WTC11 (cell line): ENCODE measurements at regions not wholly inside any gene's neighbourhood (a gene's known extent, or its start where the extent isn't known, plus 50 kb on each side); places are given as distances from the start of the nearest gene placed in this dataset.

Experiments
- ATAC-seq: fragments of 200-7000 bp; cut with Tn5 transposase; 2 replicates; pipeline ENCODE4 v1.10.0; 2021; ENCODE audit warnings: mild to moderate bottlenecking, moderate library complexity
- CTCF ChIA-PET: fragments of 300-600 bp; sonication (Branson Sonifier 250); formaldehyde crosslinking; loops from one replicate; lab custom pipeline; 2021; ENCODE audit warnings: antibody characterized with exemption; lab: Charles Lee
- POLR2A ChIA-PET: fragments of 350-600 bp; sonication (Branson Sonifier 250); formaldehyde crosslinking; loops from one replicate; lab custom pipeline; 2021; ENCODE audit warnings: antibody characterized with exemption; lab: Charles Lee
- DNase-seq: peaks from one replicate; pipeline ENCODE4 v3.0.0; 2021; ENCODE audit warnings: low spot score
- H3K27ac Mint-ChIP-seq: 2 replicates; pipeline ENCODE4 v1.8.0; 2021; ENCODE audit warnings: mixed read lengths
- H3K27me3 Mint-ChIP-seq: 2 replicates; pipeline ENCODE4 v1.8.0; 2021; ENCODE audit warnings: low read depth, mild to moderate bottlenecking, moderate library complexity, mixed read lengths
- H3K36me3 Mint-ChIP-seq: 2 replicates; pipeline ENCODE4 v1.8.0; 2021; ENCODE audit warnings: mixed read lengths
- H3K4me1 Mint-ChIP-seq: 2 replicates; pipeline ENCODE4 v1.8.0; 2022; ENCODE audit warnings: mixed read lengths
- H3K4me3 Mint-ChIP-seq: 2 replicates; pipeline ENCODE4 v1.8.0; 2021; ENCODE audit warnings: mild to moderate bottlenecking, moderate library complexity, mixed read lengths
- H3K9me3 Mint-ChIP-seq: 2 replicates; pipeline ENCODE4 v1.8.0; 2021; ENCODE audit warnings: mixed read lengths
- AFF4 ChIP-seq: sonication (generic); formaldehyde crosslinking; IDR thresholded peaks from 2 replicates; pipeline ENCODE4 v1.8.1; 2023; ENCODE audit warnings: mild to moderate bottlenecking, missing genetic modification reagents, borderline replicate concordance
- ATF2 ChIP-seq: sonication (generic); formaldehyde crosslinking; IDR thresholded peaks from 2 replicates; pipeline ENCODE4 v1.8.1; 2022; ENCODE audit warnings: low read depth, missing genetic modification reagents, borderline replicate concordance
- ATF6 ChIP-seq: sonication (generic); formaldehyde crosslinking; IDR thresholded peaks from 2 replicates; pipeline ENCODE4 v1.8.1; 2023; ENCODE audit warnings: mild to moderate bottlenecking, missing genetic modification reagents
- CBFB ChIP-seq: sonication (generic); formaldehyde crosslinking; IDR thresholded peaks from 2 replicates; pipeline ENCODE4 v1.8.1; 2022; ENCODE audit warnings: mild to moderate bottlenecking, low read depth, missing genetic modification reagents
- E2F1 ChIP-seq: sonication (generic); formaldehyde crosslinking; IDR thresholded peaks from 2 replicates; pipeline ENCODE4 v1.8.0; 2022; ENCODE audit warnings: mild to moderate bottlenecking, missing genetic modification reagents
- GABPB1 ChIP-seq: sonication (generic); formaldehyde crosslinking; IDR thresholded peaks from 2 replicates; pipeline ENCODE4 v1.8.1; 2023; ENCODE audit warnings: mild to moderate bottlenecking, missing genetic modification reagents
- GTF2I ChIP-seq: fragments of 250-450 bp; sonication (Bioruptor Pico); conservative IDR thresholded peaks from 2 replicates; pipeline ENCODE4 v1.4.0; 2021; ENCODE audit warnings: mild to moderate bottlenecking
- HMGXB4 ChIP-seq: sonication (generic); formaldehyde crosslinking; IDR thresholded peaks from 2 replicates; pipeline ENCODE4 v1.8.1; 2023; ENCODE audit warnings: mild to moderate bottlenecking, moderate library complexity, missing genetic modification reagents
- IRF1 ChIP-seq: sonication (generic); formaldehyde crosslinking; IDR thresholded peaks from 2 replicates; pipeline ENCODE4 v1.8.0; 2023; ENCODE audit warnings: missing genetic modification reagents
- IRF2 ChIP-seq: sonication (generic); formaldehyde crosslinking; IDR thresholded peaks from 2 replicates; pipeline ENCODE4 v1.8.0; 2022; ENCODE audit warnings: low read depth, missing genetic modification reagents, borderline replicate concordance
- MAX ChIP-seq: sonication (generic); formaldehyde crosslinking; IDR thresholded peaks from 2 replicates; pipeline ENCODE4 v1.8.0; 2022; ENCODE audit warnings: mild to moderate bottlenecking, missing genetic modification reagents
- MYBL2 ChIP-seq: sonication (generic); formaldehyde crosslinking; IDR thresholded peaks from 2 replicates; pipeline ENCODE4 v1.8.1; 2023; ENCODE audit warnings: mild to moderate bottlenecking, moderate library complexity, missing genetic modification reagents
- NFE2L1 ChIP-seq: sonication (generic); formaldehyde crosslinking; IDR thresholded peaks from 2 replicates; pipeline ENCODE4 v1.8.1; 2023; ENCODE audit warnings: missing genetic modification reagents
- NFYB ChIP-seq: sonication (generic); formaldehyde crosslinking; conservative IDR thresholded peaks from 2 replicates; pipeline ENCODE4 v1.8.0; 2022; ENCODE audit warnings: low read depth, missing genetic modification reagents
- NR3C1 ChIP-seq: sonication (generic); formaldehyde crosslinking; conservative IDR thresholded peaks from 2 replicates; pipeline ENCODE4 v1.8.1; 2023; ENCODE audit warnings: low read depth, mild to moderate bottlenecking, missing genetic modification reagents
- RORB ChIP-seq: fragments of 250-450 bp; sonication (Bioruptor Pico); IDR thresholded peaks from 2 replicates; pipeline ENCODE4 v1.9.0; 2021; ENCODE audit warnings: mild to moderate bottlenecking
- SOX15 ChIP-seq: fragments of 250-450 bp; sonication (Bioruptor Pico); IDR thresholded peaks from 2 replicates; pipeline ENCODE4 v1.9.0; 2021; ENCODE audit warnings: mild to moderate bottlenecking
- ZNF232 ChIP-seq: sonication (generic); formaldehyde crosslinking; IDR thresholded peaks from 2 replicates; pipeline ENCODE4 v1.8.0; 2022; ENCODE audit warnings: mild to moderate bottlenecking, missing genetic modification reagents
- ZNF416 ChIP-seq: fragments of 250-450 bp; sonication (Bioruptor Pico); IDR thresholded peaks from 2 replicates; pipeline ENCODE4 v1.9.0; 2021; ENCODE audit warnings: mild to moderate bottlenecking, inconsistent platforms
- ZNF512 ChIP-seq: sonication (generic); formaldehyde crosslinking; IDR thresholded peaks from 2 replicates; pipeline ENCODE4 v1.8.1; 2022; ENCODE audit warnings: missing genetic modification reagents, borderline replicate concordance

- CTCF ChIA-PET: no interaction called here
- TF ChIP-seq SOX15 (CRISPR knock-in tag) (no peak), IRF1 (no peak)
- TF ChIP-seq, all 79 proteins: peak for 0
- no peak overlapping the region for H3K4me3 Mint-ChIP-seq
- H3K36me3 Mint-ChIP-seq: no peaks in the 10 kb centered on the region
- H3K4me1 Mint-ChIP-seq: peaks cover 20% of the 10 kb centered on the region
- H3K9me3 Mint-ChIP-seq: no peaks in the 10 kb centered on the region
- H3K27ac Mint-ChIP-seq: no peak overlapping the region
- H3K27me3 Mint-ChIP-seq: no peaks in the 10 kb centered on the region
- no peak for DNase-seq
- ATAC-seq: no peak
- POLR2A ChIA-PET: no interaction called here
Observed at GRCh38 chr3:18835021-18835420, 313.3 kb upstream of the KCNH8 start.

- TF ChIP-seq ZNF512 (CRISPR knock-in tag): no peak
- TF ChIP-seq E2F1 (CRISPR knock-in tag): no peak
- TF ChIP-seq NR3C1: no peak
- TF ChIP-seq ZNF416 (CRISPR knock-in tag): no peak
- TF ChIP-seq IRF2 (CRISPR knock-in tag): no peak
- TF ChIP-seq CBFB (CRISPR knock-in tag): no peak
- TF ChIP-seq ZNF232: no peak
- TF ChIP-seq RORB (CRISPR knock-in tag): no peak
- no peak for TF ChIP-seq NFYB (CRISPR knock-in tag)
- TF ChIP-seq SOX15 (CRISPR knock-in tag): no peak
- no peak for TF ChIP-seq MAX (CRISPR knock-in tag)
- no peak for TF ChIP-seq ATF2 (CRISPR knock-in tag)
- TF ChIP-seq GTF2I (CRISPR knock-in tag): no peak
- no peak for TF ChIP-seq NFE2L1
- TF ChIP-seq AFF4 (CRISPR knock-in tag): no peak
- no peak for TF ChIP-seq GABPB1 (CRISPR knock-in tag)
- no peak for TF ChIP-seq ATF6
- no peak for TF ChIP-seq HMGXB4 (CRISPR knock-in tag)
- no peak for TF ChIP-seq MYBL2 (CRISPR knock-in tag)
- H3K27ac Mint-ChIP-seq: no peak overlapping the region
- H3K4me1 Mint-ChIP-seq: no peaks in the 10 kb centered on the region
- no peaks in the 10 kb centered on the region for H3K27me3 Mint-ChIP-seq
- ChIA-PET CTCF (no interaction called here), POLR2A (no interaction called here)
- ATAC-seq (no peak), DNase-seq (no peak)
- no peaks in the 10 kb centered on the region for H3K36me3 Mint-ChIP-seq
- H3K9me3 Mint-ChIP-seq: no peaks in the 10 kb centered on the region
- H3K4me3 Mint-ChIP-seq: no peak overlapping the region
Observed at GRCh38 chr3:18830087-18830486, 318.2 kb upstream of the KCNH8 start.
